ENCODE measurements at regions not wholly inside any gene's neighbourhood (a gene's known extent, or its start where the extent isn't known, plus 50 kb on each side); places are given as distances from the start of the nearest gene placed in this dataset.

DNA sequence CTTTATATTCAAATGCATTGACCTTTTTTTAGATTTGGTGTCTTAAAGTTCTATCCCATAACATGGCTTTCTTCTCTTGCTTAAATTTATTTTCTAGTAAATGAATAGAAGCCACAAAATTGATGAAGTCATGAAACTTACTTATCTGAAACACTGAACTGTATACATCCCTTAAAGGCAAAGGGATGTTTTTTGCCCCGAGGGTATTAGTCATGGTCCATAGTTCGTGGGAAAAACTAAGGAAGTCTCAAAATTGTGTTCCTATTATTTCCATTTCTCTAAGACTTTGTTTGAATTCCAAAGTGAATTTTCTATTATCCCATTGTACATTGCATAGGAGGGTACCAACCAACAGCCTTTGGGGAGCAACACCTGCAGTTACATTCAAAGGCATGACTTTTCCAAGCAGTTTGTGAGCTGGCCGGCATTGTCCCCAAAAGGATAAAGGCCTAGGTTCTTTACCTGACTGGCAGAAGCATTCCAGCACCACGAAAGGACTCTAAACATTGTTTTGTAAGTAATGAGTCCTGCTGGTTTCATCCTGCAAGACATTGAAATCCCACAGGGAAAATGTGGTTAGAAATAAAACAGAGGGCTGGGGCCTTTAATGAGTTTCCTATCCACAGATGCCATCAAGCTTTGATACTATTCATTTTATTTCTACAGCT lies 473.5 kb downstream of the PRKD1 start:
- DNase-seq (ENCODE audit: low spot score): no peak

DNA sequence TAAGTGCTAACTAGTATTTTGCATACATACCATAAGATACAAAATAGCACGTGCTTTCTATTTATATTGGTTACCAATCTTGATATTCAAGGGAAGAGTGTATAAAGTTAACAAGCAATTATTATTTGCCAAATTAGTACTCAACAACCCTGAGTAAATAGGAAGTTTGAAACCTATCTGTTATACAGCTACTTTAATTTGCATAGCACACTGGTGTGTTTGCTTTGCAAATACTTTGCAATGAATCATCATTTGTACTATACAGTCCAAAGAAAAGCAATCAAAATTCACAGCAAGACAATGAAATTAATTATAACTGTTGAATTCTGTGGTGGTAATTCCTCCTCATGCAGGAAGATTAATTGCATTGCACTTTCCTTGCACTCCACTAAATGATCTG lies 469.1 kb downstream of the PRKD1 start:
- no peak for DNase-seq (ENCODE audit: low spot score)

DNA sequence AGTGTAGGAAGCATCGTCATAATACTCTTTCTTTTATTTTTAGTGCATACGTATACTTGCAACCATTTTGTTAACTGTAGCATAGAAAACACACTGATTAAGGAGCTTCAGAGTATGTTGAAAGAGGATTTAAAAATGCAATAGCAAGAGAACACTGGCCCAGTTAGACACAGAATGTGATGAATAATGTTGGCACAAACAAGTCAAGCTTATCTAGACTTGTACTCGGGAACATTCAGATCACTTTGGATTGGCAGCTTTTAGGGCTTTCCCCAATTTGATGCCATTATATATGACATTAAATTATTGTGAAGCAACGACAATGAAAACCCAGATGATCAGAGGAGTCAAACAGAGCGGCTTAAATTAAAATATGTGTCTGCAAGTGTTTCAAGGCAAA lies 468.1 kb downstream of the PRKD1 start:
- DNase-seq (ENCODE audit: low spot score): no peak

- no peak for DNase-seq (ENCODE audit: low spot score)
Measured at GRCh38 chr14:29459969-29460560, 467.6 kb downstream of the PRKD1 start.

- DNase-seq (ENCODE audit: low spot score): no peak
Measured at GRCh38 chr14:29461101-29461500, 466.5 kb downstream of the PRKD1 start.

DNA sequence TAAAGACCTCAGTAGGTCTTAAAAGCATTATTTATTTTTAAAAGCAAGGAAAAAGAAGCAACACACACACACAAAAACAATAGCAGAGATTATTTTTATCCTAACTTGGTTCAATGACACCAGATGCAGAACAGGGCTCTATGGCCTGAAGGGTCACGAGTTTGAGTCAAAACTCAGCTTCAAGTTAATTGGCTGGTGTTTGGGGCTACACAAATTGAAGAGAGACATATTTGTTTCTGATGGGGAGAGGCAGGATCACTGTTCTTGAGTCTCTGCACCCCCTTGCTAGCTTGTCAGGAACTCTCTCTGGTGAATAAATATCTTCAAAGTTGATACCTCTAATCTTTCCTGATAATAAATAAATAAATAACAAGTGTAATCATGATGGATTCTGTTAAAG lies 466.1 kb downstream of the PRKD1 start:
- no peak for DNase-seq (ENCODE audit: low spot score)

DNA sequence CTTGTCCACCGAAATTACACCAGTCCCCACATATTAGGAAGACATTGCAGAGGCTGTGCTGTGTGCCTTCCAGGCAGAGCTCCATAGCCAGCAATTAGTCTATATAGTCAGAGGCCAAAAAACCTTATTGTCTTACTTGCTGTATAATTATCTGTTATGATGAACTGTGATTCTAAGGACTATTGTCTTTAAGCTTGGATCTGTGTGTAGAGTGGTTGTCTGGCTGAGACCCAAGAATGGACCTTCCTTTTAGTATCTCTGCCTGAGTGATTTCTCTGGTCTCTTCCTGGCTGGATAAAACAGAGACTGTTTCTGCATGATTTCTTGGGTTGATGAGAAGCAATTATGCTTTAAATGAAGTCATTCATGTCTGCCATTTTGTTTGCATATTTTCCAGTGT lies 465.3 kb downstream of the PRKD1 start:
- DNase-seq (ENCODE audit: low spot score): no peak

- no peak for DNase-seq (ENCODE audit: low spot score)
Measured at GRCh38 chr14:29462772-29463171, 464.9 kb downstream of the PRKD1 start.

- DNase-seq (ENCODE audit: low spot score): no peak
Measured at GRCh38 chr14:29463727-29464395, 463.8 kb downstream of the PRKD1 start.

DNA sequence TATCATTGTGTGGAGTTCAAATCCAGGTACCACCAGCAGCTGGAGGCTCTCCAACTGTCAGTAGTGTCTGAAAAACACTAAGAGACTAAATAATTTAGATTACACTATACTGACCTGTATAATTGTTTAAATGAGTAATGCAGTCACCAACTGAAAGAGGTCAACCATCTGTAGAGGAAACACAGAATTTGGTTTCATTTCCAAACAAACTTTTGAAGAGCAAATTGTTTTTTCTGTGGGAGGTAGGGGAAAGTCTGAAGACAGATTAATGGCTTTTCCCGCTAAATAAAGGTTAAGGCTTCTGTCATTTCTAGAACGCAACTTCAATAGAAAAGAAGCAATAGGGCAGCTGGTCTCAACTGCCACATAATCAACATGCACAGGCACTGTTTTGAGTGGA lies 462.6 kb downstream of the PRKD1 start:
- no peak for DNase-seq (ENCODE audit: low spot score)

DNA sequence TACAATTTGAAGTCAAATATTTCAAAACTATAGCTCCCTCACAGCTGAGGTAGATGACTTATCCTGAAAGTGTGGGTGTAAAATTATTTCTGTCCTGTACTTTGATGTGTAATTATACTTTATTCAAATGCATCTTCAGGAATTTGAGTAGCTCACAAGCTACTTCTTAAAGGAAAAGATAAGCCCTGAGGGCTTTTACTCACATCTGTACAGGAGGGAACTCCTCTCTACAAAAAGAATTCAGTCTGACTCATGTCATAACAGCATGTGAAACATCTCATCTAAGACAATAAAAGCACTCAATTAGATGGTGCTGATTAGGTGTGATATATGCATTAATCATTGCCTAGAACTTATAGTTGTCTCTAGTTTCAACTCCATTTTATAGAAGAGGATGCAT lies 452.0 kb downstream of the PRKD1 start:
- no peak for DNase-seq (ENCODE audit: low spot score)

- no peak for DNase-seq (ENCODE audit: low spot score)
Measured at GRCh38 chr14:29486132-29486531, 441.5 kb downstream of the PRKD1 start.

DNA sequence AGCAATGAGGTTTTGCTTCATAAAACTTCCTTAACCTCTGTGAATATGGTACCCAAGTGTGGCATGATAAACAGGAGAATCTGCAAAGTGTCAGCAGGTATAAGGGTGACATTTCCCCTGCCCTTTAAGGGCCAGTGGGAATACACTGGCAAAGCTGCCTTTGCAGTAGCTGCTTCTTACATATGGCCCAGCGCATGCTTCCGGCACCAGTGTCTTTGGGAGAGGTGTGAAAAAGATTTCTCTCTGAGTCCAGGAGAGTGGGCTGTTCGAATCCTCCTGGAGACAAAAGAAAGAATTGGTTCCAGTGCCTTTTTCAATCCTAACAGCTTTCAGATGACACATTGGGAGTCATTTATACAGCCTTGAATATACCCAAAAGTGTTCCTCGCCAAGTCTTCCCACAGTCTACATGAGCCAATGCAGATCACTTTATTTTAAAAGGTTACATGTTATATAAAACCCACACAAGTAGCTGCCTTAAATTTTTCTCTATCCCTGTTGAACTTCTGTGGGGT lies 437.7 kb downstream of the PRKD1 start:
- DNase-seq (ENCODE audit: low spot score): no peak

- DNase-seq (ENCODE audit: low spot score): no peak
Measured at GRCh38 chr14:29493849-29494248, 433.8 kb downstream of the PRKD1 start.

DNA sequence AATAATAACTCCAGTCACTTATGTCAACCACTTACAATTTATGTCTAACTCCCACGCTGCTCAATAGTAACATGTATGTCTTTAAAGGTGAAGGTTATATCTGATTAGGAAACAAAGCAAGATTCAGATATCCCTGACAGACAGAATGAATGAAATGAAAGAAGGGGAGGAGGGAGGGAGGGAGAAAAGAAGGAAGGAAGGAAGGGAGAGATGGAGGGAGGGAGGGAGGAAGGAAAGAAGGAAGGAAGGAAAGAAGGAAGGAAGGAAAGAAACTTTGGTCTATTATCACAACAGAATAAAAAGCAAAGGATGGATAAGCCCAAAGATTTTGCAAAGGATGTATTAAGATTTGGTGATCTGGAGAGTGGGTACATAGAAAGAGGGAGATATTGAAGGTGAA lies 433.3 kb downstream of the PRKD1 start:
- no peak for DNase-seq (ENCODE audit: low spot score)

DNA sequence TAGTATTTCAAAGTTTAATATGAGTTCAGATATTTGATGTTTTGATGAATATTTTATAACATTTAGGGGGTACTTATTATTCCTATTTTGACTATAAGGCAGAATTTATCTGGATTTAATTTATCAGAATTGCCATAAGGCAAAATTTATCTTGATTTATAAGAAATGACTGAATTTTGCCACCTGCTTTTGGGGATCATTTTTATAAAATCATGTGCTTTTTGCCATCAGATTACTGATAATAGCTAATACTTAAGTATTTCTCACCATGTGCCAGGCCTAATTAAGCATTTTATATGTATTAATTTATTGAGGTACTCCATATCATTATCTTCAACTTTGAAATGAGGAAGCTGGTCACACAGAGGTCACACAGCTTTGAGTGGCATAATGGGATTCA lies 423.7 kb downstream of the PRKD1 start:
- DNase-seq (ENCODE audit: low spot score): no peak

GRCh38 chr14:29518335-29518734 lies 409.3 kb downstream of the PRKD1 start:
- no peak for DNase-seq (ENCODE audit: low spot score)

- no peak for DNase-seq (ENCODE audit: low spot score)
Measured at GRCh38 chr14:29521526-29522137, 406.0 kb downstream of the PRKD1 start.
